ENCODE measurements at regions not wholly inside any gene's neighbourhood (a gene's known extent, or its start where the extent isn't known, plus 50 kb on each side); places are given as distances from the start of the nearest gene placed in this dataset.

DNA sequence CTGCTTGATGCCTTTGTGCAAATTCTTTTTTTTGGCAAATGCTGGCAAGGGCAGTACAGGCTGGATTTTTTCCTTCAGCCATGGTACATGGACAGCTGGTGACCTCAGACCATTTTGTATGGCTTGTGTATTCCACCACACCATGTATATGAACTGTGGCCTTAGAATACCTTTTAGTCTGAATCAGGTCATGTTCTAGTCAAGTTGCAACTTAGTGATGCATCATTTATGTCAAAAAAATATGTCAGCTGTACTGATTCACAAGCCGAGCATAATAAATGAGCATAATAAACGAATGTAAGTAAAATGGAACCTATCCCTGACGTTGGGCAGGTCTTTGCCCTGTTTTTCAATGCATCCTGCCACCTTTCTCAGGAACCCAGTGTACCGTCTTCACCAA, 219.7 kb upstream of the RUNX1 start:
- Mint-ChIP-seq H3K36me3 (ENCODE audit: low read depth, unreplicated experiment) (no peaks in the 10 kb centered on the region), H3K27me3 (ENCODE audit: unreplicated experiment) (peaks cover 4% of the 10 kb centered on the region), H3K4me1 (ENCODE audit: unreplicated experiment) (no peaks in the 10 kb centered on the region), H3K27ac (ENCODE audit: unreplicated experiment) (no peak overlapping the region), H3K4me3 (ENCODE audit: unreplicated experiment) (no peak overlapping the region), H3K9me3 (ENCODE audit: unreplicated experiment) (no peaks in the 10 kb centered on the region)
- TF ChIP-seq, protein P1, sequence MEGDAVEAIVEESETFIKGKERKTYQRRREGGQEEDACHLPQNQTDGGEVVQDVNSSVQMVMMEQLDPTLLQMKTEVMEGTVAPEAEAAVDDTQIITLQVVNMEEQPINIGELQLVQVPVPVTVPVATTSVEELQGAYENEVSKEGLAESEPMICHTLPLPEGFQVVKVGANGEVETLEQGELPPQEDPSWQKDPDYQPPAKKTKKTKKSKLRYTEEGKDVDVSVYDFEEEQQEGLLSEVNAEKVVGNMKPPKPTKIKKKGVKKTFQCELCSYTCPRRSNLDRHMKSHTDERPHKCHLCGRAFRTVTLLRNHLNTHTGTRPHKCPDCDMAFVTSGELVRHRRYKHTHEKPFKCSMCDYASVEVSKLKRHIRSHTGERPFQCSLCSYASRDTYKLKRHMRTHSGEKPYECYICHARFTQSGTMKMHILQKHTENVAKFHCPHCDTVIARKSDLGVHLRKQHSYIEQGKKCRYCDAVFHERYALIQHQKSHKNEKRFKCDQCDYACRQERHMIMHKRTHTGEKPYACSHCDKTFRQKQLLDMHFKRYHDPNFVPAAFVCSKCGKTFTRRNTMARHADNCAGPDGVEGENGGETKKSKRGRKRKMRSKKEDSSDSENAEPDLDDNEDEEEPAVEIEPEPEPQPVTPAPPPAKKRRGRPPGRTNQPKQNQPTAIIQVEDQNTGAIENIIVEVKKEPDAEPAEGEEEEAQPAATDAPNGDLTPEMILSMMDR (IDR thresholded peaks at IDR 0.05; ENCODE audit: unreplicated experiment), result no peak
- DNase-seq (ENCODE audit: low spot score), result no peak

DNA sequence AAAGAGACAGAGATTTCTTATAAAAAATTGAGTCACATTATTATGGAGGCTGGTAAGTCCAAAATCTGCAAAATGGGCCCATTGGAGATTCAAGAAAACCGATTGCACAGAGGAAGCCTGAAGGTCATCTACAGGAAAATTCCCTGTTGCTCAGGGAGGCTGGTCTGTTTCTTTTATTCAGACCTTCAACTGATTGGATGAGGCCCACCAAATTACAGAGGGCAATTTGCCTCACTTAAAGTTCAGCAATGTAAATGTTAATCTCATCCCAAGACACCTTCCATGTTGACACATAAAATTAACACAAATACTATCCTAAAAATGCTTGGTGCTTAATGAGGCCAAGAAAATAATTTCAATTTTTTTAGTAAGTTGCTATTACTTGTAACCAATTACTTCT, 219.2 kb upstream of the RUNX1 start:
- Mint-ChIP-seq H3K27ac (ENCODE audit: unreplicated experiment) (no peak overlapping the region), H3K4me3 (ENCODE audit: unreplicated experiment) (no peak overlapping the region), H3K4me1 (ENCODE audit: unreplicated experiment) (no peaks in the 10 kb centered on the region), H3K27me3 (ENCODE audit: unreplicated experiment) (peaks cover 4% of the 10 kb centered on the region), H3K9me3 (ENCODE audit: unreplicated experiment) (no peaks in the 10 kb centered on the region), H3K36me3 (ENCODE audit: low read depth, unreplicated experiment) (no peaks in the 10 kb centered on the region)
- no peak for DNase-seq (ENCODE audit: low spot score)
- TF ChIP-seq, protein P1 (IDR thresholded peaks at IDR 0.05; ENCODE audit: unreplicated experiment), result no peak

DNA sequence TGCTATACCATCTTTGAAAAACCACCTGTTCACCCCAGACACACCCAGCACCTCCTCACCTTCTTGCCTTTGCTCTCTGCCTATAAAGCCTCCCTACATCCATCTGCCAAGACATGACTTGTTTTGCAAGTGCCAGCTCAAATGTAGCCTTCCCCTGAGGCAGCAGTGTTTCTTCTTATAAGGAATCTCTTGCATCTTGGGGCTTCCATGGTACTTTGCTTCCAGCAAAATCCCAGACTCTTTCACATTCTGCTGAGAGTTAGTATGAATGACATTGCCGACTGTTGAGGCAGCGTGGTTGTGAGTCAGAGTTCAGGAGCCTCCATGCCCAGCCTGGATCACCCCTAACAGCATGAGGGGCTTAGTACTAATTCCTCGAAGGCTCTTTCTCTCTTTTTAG, 217.4 kb upstream of the RUNX1 start:
- Mint-ChIP-seq H3K36me3 (ENCODE audit: low read depth, unreplicated experiment) (no peaks in the 10 kb centered on the region), H3K9me3 (ENCODE audit: unreplicated experiment) (no peaks in the 10 kb centered on the region), H3K27me3 (ENCODE audit: unreplicated experiment) (peaks cover 4% of the 10 kb centered on the region), H3K4me1 (ENCODE audit: unreplicated experiment) (no peaks in the 10 kb centered on the region), H3K4me3 (ENCODE audit: unreplicated experiment) (no peak overlapping the region), H3K27ac (ENCODE audit: unreplicated experiment) (no peak overlapping the region)
- no peak for DNase-seq (ENCODE audit: low spot score)
- TF ChIP-seq, protein P1 (IDR thresholded peaks at IDR 0.05; ENCODE audit: unreplicated experiment), result no peak

DNA sequence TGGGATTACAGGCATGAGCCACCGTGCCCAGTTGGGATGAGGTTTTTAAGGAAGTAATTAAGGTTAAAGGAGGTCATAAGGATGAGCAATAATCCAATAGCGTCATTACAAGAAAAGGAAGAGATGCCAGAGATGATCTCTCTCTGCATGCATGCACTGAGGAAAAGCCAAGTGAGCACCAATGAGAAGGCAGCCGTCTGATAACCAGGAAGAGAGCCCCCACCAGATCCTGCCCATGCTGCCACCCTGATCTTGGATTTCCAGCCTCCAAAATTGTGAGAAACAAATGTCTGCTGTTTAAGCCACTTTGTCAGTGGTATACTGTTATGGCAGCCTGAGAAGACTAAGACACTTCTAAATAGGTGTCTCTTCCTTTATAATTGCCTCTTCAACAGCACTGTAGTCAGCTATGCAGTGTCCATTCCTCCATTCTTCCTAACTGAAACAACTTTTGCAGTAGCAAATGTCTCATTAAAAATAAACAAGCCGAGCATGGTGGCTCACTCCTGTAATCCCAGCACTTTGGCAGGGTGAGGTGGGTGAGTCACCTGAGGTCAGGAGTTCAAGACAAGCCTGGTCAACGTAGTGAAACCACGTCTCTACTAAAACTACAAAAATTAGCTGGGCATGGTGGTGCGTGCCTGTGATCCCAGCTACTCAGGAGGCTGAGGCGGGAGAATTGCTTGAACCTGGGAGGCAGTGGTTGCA, 216.2 kb upstream of the RUNX1 start:
- DNase-seq (ENCODE audit: low spot score), result no peak
- H3K27me3 Mint-ChIP-seq (ENCODE audit: unreplicated experiment), result peaks cover 4% of the 10 kb centered on the region
- H3K4me3 Mint-ChIP-seq (ENCODE audit: unreplicated experiment), result no peak overlapping the region
- H3K4me1 Mint-ChIP-seq (ENCODE audit: unreplicated experiment), result no peaks in the 10 kb centered on the region
- no peak overlapping the region for H3K27ac Mint-ChIP-seq (ENCODE audit: unreplicated experiment)
- no peaks in the 10 kb centered on the region for H3K9me3 Mint-ChIP-seq (ENCODE audit: unreplicated experiment)
- no peaks in the 10 kb centered on the region for H3K36me3 Mint-ChIP-seq (ENCODE audit: low read depth, unreplicated experiment)
- TF ChIP-seq, protein P1 (IDR thresholded peaks at IDR 0.05; ENCODE audit: unreplicated experiment), result no peak

DNA sequence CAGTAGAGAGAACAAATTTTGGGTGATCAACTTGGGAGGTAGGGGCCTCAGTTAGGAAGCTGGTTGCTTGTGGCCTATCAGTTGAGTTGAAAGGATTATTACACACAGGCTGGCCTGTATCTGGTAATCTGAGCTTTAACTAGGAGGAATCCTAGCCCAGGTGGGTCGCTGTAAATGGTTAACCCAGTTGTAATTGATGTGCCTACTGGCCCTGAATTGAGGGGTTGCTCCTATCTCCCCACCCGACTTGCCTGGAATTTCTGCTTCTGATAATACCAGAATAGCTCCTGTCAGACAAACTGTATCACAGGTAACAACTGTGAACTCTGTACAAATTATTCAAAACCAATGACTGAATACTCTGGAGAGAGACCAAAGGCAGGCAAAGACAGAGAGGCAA, 210.4 kb upstream of the RUNX1 start:
- Mint-ChIP-seq H3K36me3 (ENCODE audit: low read depth, unreplicated experiment) (no peaks in the 10 kb centered on the region), H3K27ac (ENCODE audit: unreplicated experiment) (no peak overlapping the region), H3K9me3 (ENCODE audit: unreplicated experiment) (no peaks in the 10 kb centered on the region), H3K27me3 (ENCODE audit: unreplicated experiment) (no peaks in the 10 kb centered on the region), H3K4me1 (ENCODE audit: unreplicated experiment) (no peaks in the 10 kb centered on the region), H3K4me3 (ENCODE audit: unreplicated experiment) (no peak overlapping the region)
- TF ChIP-seq, protein P1 (IDR thresholded peaks at IDR 0.05; ENCODE audit: unreplicated experiment), result no peak
- no peak for DNase-seq (ENCODE audit: low spot score)

All from endothelial cell (in vitro differentiated cells).